ENCODE measurements at regions not wholly inside any gene's neighbourhood (a gene's known extent, or its start where the extent isn't known, plus 50 kb on each side); places are given as distances from the start of the nearest gene placed in this dataset.

- Histone ChIP-seq H3K4me3 (replicated peaks in 1 of 3; ENCODE audit: insufficient read depth in 1 of 3, low read depth in 2 of 3, low read length in 3 of 3) (no peak overlapping the region), H3K4me2 (ENCODE audit: low read depth, low read length) (no peak overlapping the region), H3K27ac (ENCODE audit: extremely low read length, insufficient read depth, low read length) (no peak overlapping the region), H4K20me1 (ENCODE audit: insufficient read depth, low read length) (no peaks in the 10 kb centered on the region), H3K36me3 (replicated peaks in 1 of 2; ENCODE audit: control insufficient read depth in 1 of 2, insufficient read depth in 2 of 2, low read length in 2 of 2) (no peaks in the 10 kb centered on the region), H3K9ac (ENCODE audit: insufficient read depth, low read depth, low read length) (no peak overlapping the region), H3K79me2 (ENCODE audit: insufficient read depth, low read length) (no peaks in the 10 kb centered on the region), H3K4me1 (ENCODE audit: insufficient read depth, low read length) (no peaks in the 10 kb centered on the region), H3K9me3 (ENCODE audit: low read length) (peaks cover 85% of the 10 kb centered on the region), H2AFZ (ENCODE audit: low read length) (no peak overlapping the region), H3K27me3 (ENCODE audit: control insufficient read depth in 1 of 2, insufficient read depth in 2 of 2, low read length in 2 of 2) (no peaks in the 10 kb centered on the region)
- FAIRE-seq (no peak), ATAC-seq (no peak), DNase-seq (ENCODE audit: low spot score) (no peak)
- 0% methylated on average over 1 of the region's 1 CpG for WGBS (ENCODE audit: low lambda C conversion rate)
- in situ Hi-C loops (cut with HindIII; ENCODE audit: extremely low pct_ligation_motif_present, low pct_unique_long_range_greater_than_20kb) = no loop called here
- BruUV-seq (replicated peaks) = no TSS peak
- ChIA-PET POLR2A (no interaction called here), CTCF (ENCODE audit: low intra/inter-chr PET ratio, low total read pairs) (no interaction called here)
- intact Hi-C loops (cut with micrococcal nuclease; ENCODE audit: unreplicated experiment) = no loop called here
- TF ChIP-seq ZNF703 (CRISPR knock-in tag; IDR thresholded peaks at IDR 0.05; ENCODE audit: borderline replicate concordance) (no peak), PAX8 (CRISPR knock-in tag; IDR thresholded peaks at IDR 0.05; ENCODE audit: borderline replicate concordance) (no peak), ZNF614 (CRISPR knock-in tag; IDR thresholded peaks at IDR 0.05; ENCODE audit: borderline replicate concordance) (no peak)
Measured at GRCh38 chr5:153158608-153159007, 331.9 kb upstream of the GRIA1 start.

DNA sequence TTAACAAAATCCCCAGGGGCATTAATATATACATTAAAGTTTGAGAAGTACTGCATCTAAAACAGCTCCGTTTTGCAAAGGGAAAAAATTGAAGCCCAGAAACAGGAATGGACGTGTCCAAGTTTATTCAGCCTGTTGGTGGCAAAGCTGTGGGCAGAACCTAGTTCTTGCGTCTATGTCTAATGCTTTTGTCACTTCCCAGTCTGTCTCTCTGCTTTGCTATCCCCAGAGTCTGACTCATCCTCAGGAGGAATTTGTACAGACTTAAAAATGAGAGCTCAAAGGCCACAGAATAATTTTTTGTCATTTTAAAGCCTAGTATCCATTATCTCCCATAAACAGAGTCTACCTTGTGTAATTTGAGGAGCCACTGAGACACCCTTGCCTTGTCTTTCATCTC is 330.9 kb upstream of the GRIA1 start:
- in situ Hi-C loops (cut with HindIII; ENCODE audit: extremely low pct_ligation_motif_present, low pct_unique_long_range_greater_than_20kb) = no loop called here
- FAIRE-seq = no peak
- intact Hi-C loops (cut with micrococcal nuclease; ENCODE audit: unreplicated experiment) = no loop called here
- TF ChIP-seq SMAD3 (CRISPR knock-in tag; IDR thresholded peaks at IDR 0.05) (no peak), ZFP90 (CRISPR knock-in tag; IDR thresholded peaks at IDR 0.05; ENCODE audit: borderline replicate concordance) (no peak), FLYWCH1 (CRISPR knock-in tag; IDR thresholded peaks at IDR 0.05) (no peak), KDM3A (CRISPR knock-in tag; IDR thresholded peaks at IDR 0.05; ENCODE audit: low read depth) (no peak), GMEB1 (CRISPR knock-in tag; IDR thresholded peaks at IDR 0.05; ENCODE audit: borderline replicate concordance) (no peak), YEATS4 (CRISPR knock-in tag; IDR thresholded peaks at IDR 0.05; ENCODE audit: borderline replicate concordance) (no peak), ZNF747 (CRISPR knock-in tag; IDR thresholded peaks at IDR 0.05; ENCODE audit: borderline replicate concordance) (no peak), SRSF9 (IDR thresholded peaks at IDR 0.05; ENCODE audit: borderline replicate concordance, insufficient read depth, low read depth, low read length, poor library complexity, severe bottlenecking) (no peak), NR2C2 (CRISPR knock-in tag; IDR thresholded peaks at IDR 0.05; ENCODE audit: borderline replicate concordance) (no peak), MXD1 (CRISPR knock-in tag; IDR thresholded peaks at IDR 0.05) (no peak), PHF21A (CRISPR knock-in tag; IDR thresholded peaks at IDR 0.05) (no peak)
- TF ChIP-seq, protein P1, sequence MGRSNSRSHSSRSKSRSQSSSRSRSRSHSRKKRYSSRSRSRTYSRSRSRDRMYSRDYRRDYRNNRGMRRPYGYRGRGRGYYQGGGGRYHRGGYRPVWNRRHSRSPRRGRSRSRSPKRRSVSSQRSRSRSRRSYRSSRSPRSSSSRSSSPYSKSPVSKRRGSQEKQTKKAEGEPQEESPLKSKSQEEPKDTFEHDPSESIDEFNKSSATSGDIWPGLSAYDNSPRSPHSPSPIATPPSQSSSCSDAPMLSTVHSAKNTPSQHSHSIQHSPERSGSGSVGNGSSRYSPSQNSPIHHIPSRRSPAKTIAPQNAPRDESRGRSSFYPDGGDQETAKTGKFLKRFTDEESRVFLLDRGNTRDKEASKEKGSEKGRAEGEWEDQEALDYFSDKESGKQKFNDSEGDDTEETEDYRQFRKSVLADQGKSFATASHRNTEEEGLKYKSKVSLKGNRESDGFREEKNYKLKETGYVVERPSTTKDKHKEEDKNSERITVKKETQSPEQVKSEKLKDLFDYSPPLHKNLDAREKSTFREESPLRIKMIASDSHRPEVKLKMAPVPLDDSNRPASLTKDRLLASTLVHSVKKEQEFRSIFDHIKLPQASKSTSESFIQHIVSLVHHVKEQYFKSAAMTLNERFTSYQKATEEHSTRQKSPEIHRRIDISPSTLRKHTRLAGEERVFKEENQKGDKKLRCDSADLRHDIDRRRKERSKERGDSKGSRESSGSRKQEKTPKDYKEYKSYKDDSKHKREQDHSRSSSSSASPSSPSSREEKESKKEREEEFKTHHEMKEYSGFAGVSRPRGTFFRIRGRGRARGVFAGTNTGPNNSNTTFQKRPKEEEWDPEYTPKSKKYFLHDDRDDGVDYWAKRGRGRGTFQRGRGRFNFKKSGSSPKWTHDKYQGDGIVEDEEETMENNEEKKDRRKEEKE (IDR thresholded peaks at IDR 0.05) = no peak

More for the DNA sequence above, 330.9 kb upstream of the GRIA1 start:
- Histone ChIP-seq H2AFZ (ENCODE audit: low read length) (no peak overlapping the region), H3K79me2 (ENCODE audit: insufficient read depth, low read length) (no peaks in the 10 kb centered on the region), H3K4me2 (ENCODE audit: low read depth, low read length) (no peak overlapping the region), H3K4me3 (replicated peaks in 1 of 3; ENCODE audit: insufficient read depth in 1 of 3, low read depth in 2 of 3, low read length in 3 of 3) (no peak overlapping the region), H4K20me1 (ENCODE audit: insufficient read depth, low read length) (no peaks in the 10 kb centered on the region), H3K9ac (ENCODE audit: insufficient read depth, low read depth, low read length) (no peak overlapping the region), H3K27me3 (ENCODE audit: control insufficient read depth in 1 of 2, insufficient read depth in 2 of 2, low read length in 2 of 2) (no peaks in the 10 kb centered on the region), H3K27ac (ENCODE audit: extremely low read length, insufficient read depth, low read length) (no peak overlapping the region), H3K4me1 (ENCODE audit: insufficient read depth, low read length) (no peaks in the 10 kb centered on the region), H3K36me3 (replicated peaks in 1 of 2; ENCODE audit: control insufficient read depth in 1 of 2, insufficient read depth in 2 of 2, low read length in 2 of 2) (no peaks in the 10 kb centered on the region), H3K9me3 (ENCODE audit: low read length) (peaks cover 81% of the 10 kb centered on the region)
- 0% methylated on average over 3 of the region's 3 CpGs for WGBS (ENCODE audit: low lambda C conversion rate)
- ChIA-PET POLR2A (no interaction called here), CTCF (ENCODE audit: low intra/inter-chr PET ratio, low total read pairs) (no interaction called here)
- BruUV-seq (replicated peaks) = no TSS peak
- DNase-seq (ENCODE audit: low spot score) (no peak), ATAC-seq (no peak)
